OCI-LY1 (cell line): ENCODE measurements at regions not wholly inside any gene's neighbourhood (a gene's known extent, or its start where the extent isn't known, plus 50 kb on each side); places are given as distances from the start of the nearest gene placed in this dataset.
"Not testable (repeated sequence)": the region's sequence is repeated elsewhere in the genome, so short reads cannot be mapped to it uniquely, and the experiment has no call there.

Experiments used
- H2AFZ ChIP-seq: fragments of 200-600 bp; sonication (generic), shearing (Covaris generic); 2 replicates; pipeline ENCODE4 v1.6.0; 2014; ENCODE audit warnings: antibody characterized with exemption, mild to moderate bottlenecking, low read length
- H3F3A ChIP-seq: fragments of 200-600 bp; sonication (generic), shearing (Covaris generic); 2 replicates; pipeline ENCODE4 v1.6.0; 2014; ENCODE audit warnings: mild to moderate bottlenecking, antibody characterized with exemption, low read length, moderate library complexity; ENCODE audit not compliant: insufficient read depth
- H3K27ac ChIP-seq: fragments of 200-600 bp; sonication (generic); 2 replicates; pipeline ENCODE4 v1.5.1; 2014; ENCODE audit warnings: low read length, mixed run types, mild to moderate bottlenecking, low read depth; ENCODE audit not compliant: poor library complexity, severe bottlenecking
- H3K27me3 ChIP-seq: fragments of 200-600 bp; sonication (generic); 2 replicates; pipeline ENCODE4 v1.6.0; 2014; ENCODE audit warnings: antibody characterized with exemption, mild to moderate bottlenecking, low read length, moderate library complexity; ENCODE audit not compliant: insufficient read depth
- H3K36me3 ChIP-seq: fragments of 200-600 bp; sonication (generic); 2 replicates; pipeline ENCODE4 v1.6.1; 2014; ENCODE audit warnings: mild to moderate bottlenecking, antibody characterized with exemption, low read length, moderate library complexity, mixed read lengths; ENCODE audit not compliant: insufficient read depth
- H3K4me1 ChIP-seq: fragments of 200-600 bp; sonication (generic); 2 replicates; pipeline ENCODE4 v1.5.1; 2014; ENCODE audit warnings: mild to moderate bottlenecking, low read length, moderate library complexity; ENCODE audit not compliant: insufficient read depth, severe bottlenecking
- H3K4me2 ChIP-seq: fragments of 200-600 bp; sonication (generic), shearing (Covaris generic); 2 replicates; pipeline ENCODE4 v1.6.1; 2014; ENCODE audit warnings: low read length
- H3K4me3 ChIP-seq: fragments of 200-600 bp; sonication (generic); 2 replicates; pipeline ENCODE4 v1.5.1; 2014; ENCODE audit warnings: low read length, low read depth, mild to moderate bottlenecking, mixed read lengths; ENCODE audit not compliant: poor library complexity, severe bottlenecking
- H3K79me2 ChIP-seq: fragments of 200-600 bp; shearing (Covaris generic); 2 replicates; pipeline ENCODE4 v1.6.1; 2016; ENCODE audit warnings: mixed run types, low read length, mixed read lengths; ENCODE audit not compliant: insufficient read depth
- H3K9ac ChIP-seq: fragments of 200-600 bp; sonication (generic), shearing (Covaris generic); 2 replicates; pipeline ENCODE4 v1.6.1; 2014; ENCODE audit warnings: mild to moderate bottlenecking, low read length, mixed read lengths
- H3K9me2 ChIP-seq: fragments of 200-600 bp; sonication (generic), shearing (Covaris generic); 2 replicates; pipeline ENCODE4 v1.6.1; 2014; ENCODE audit warnings: low read depth, mild to moderate bottlenecking, low read length, mixed read lengths
- H3K9me3 ChIP-seq: fragments of 200-600 bp; shearing (Covaris generic); 2 replicates; pipeline ENCODE4 v1.6.1; 2014; ENCODE audit warnings: low read length, mixed read lengths
- H4K20me1 ChIP-seq: fragments of 200-600 bp; sonication (generic), shearing (Covaris generic); 2 replicates; pipeline ENCODE4 v1.6.0; 2016; ENCODE audit warnings: mild to moderate bottlenecking, low read length; ENCODE audit not compliant: insufficient read depth
- EZH2 ChIP-seq: fragments of 200-600 bp; sonication (generic), shearing (Covaris generic); IDR thresholded peaks from 2 replicates; pipeline ENCODE4 v1.8.0; 2017; ENCODE audit warnings: borderline replicate concordance, mixed run types, mild to moderate bottlenecking, antibody characterized with exemption, low read length, moderate library complexity, mixed read lengths
- TF ChIP-seq, protein P1 (sequence below): fragments of 200-600 bp; sonication (generic), shearing (Covaris generic); IDR thresholded peaks from 2 replicates; pipeline ENCODE4 v1.5.1; 2017; ENCODE audit warnings: mild to moderate bottlenecking, antibody characterized with exemption, low read length, moderate library complexity, mixed read lengths

DNA sequence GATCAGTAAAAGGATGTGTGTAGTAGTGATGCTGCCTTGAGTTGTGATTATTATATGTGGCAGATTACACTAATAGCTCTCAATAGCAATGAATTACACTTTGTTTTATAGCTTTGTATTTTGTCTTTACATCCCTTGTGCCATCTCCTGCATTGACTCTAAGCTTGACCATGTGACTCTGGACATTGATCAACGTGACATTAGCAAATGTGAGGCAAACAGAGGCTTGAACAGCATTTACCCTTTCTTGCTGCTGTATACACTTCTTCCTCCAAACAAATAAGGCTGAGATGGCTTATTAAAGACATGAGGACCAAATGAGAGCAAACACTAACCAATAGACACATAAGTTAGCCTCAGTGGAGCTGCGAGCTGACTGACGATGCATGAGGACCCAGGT lies 63.5 kb downstream of the MAD2L1 start:
- H2AFZ ChIP-seq, result no peak overlapping the region
- no peak overlapping the region for H3K9ac ChIP-seq
- H3K4me1 ChIP-seq, result no peaks in the 10 kb centered on the region
- no peaks in the 10 kb centered on the region for H3K9me2 ChIP-seq
- H3K9me3 ChIP-seq, result no peaks in the 10 kb centered on the region
- H4K20me1 ChIP-seq, result no peaks in the 10 kb centered on the region
- H3F3A ChIP-seq, result no peaks in the 10 kb centered on the region
- H3K27ac ChIP-seq, result no peak overlapping the region
- H3K79me2 ChIP-seq, result no peaks in the 10 kb centered on the region
- no peak overlapping the region for H3K4me3 ChIP-seq
- H3K36me3 ChIP-seq, result no peaks in the 10 kb centered on the region
- H3K27me3 ChIP-seq, result no peaks in the 10 kb centered on the region
- no peak overlapping the region for H3K4me2 ChIP-seq
- no peak for TF ChIP-seq EZH2
- TF ChIP-seq, protein P1, sequence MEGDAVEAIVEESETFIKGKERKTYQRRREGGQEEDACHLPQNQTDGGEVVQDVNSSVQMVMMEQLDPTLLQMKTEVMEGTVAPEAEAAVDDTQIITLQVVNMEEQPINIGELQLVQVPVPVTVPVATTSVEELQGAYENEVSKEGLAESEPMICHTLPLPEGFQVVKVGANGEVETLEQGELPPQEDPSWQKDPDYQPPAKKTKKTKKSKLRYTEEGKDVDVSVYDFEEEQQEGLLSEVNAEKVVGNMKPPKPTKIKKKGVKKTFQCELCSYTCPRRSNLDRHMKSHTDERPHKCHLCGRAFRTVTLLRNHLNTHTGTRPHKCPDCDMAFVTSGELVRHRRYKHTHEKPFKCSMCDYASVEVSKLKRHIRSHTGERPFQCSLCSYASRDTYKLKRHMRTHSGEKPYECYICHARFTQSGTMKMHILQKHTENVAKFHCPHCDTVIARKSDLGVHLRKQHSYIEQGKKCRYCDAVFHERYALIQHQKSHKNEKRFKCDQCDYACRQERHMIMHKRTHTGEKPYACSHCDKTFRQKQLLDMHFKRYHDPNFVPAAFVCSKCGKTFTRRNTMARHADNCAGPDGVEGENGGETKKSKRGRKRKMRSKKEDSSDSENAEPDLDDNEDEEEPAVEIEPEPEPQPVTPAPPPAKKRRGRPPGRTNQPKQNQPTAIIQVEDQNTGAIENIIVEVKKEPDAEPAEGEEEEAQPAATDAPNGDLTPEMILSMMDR, result no peak

DNA sequence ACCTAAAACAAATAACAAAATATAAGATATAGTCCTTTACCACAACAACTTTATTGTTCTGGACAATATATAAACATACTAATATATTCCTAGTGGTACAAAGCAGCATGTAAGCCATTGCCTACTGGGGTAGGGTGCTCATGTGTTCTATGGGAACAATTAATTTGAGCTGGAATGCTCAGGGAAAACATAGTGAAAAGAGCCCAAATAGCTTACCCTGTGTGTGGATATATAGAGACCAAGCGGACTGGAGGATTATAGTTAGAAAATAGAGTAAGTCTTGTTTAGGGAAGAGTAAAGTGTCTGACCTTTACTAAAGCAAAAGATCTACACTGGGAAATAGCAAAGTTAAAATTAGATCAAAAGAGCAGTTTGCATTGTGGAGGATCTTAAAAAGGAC lies 64.8 kb downstream of the MAD2L1 start:
- H3F3A ChIP-seq, result no peaks in the 10 kb centered on the region
- no peak overlapping the region for H3K9ac ChIP-seq
- H3K27ac ChIP-seq, result no peak overlapping the region
- no peak overlapping the region for H3K4me3 ChIP-seq
- H2AFZ ChIP-seq, result no peak overlapping the region
- H3K79me2 ChIP-seq, result no peaks in the 10 kb centered on the region
- H3K27me3 ChIP-seq, result no peaks in the 10 kb centered on the region
- no peaks in the 10 kb centered on the region for H3K4me1 ChIP-seq
- TF ChIP-seq EZH2, result no peak
- TF ChIP-seq, protein P1, result no peak
- H3K9me3 ChIP-seq, result no peaks in the 10 kb centered on the region
- no peaks in the 10 kb centered on the region for H4K20me1 ChIP-seq
- H3K4me2 ChIP-seq, result no peak overlapping the region
- H3K36me3 ChIP-seq, result no peaks in the 10 kb centered on the region
- H3K9me2 ChIP-seq, result no peaks in the 10 kb centered on the region

DNA sequence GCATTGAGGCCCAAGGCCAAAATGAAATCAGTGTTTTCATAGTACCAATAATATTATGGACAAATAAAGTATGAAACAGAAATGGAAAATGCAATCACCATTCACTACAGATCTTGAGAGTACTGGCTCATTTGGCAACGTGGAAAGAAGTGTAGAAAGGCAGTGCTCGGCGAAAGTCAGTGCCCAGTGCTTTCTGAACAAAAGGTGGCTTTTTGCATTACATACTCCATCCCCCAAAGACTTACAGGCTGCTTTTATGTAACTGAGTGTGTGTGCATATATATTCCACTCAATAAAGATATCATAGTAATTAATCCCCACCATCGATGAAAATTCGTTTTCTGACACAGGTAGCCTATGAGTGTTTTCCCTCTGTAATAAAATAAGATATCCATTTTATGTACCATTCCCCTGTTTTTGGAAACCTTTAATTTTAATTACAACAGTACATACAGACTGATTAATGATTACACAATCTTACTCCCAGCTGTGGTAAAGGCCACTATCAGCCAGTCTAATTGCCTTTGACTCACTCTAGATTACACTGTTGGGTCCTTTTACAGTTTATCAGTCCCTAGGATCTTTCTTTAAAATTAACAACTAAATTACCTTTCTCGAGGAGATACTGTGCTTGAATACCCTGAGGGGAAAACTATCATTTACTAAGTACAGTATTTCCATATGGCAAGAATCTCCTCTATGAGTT lies 65.9 kb downstream of the MAD2L1 start:
- H3K27me3 ChIP-seq, result no peaks in the 10 kb centered on the region
- no peaks in the 10 kb centered on the region for H4K20me1 ChIP-seq
- no peak overlapping the region for H3K4me2 ChIP-seq
- H3K4me3 ChIP-seq, result no peak overlapping the region
- H3K36me3 ChIP-seq, result no peaks in the 10 kb centered on the region
- H3F3A ChIP-seq, result no peaks in the 10 kb centered on the region
- no peaks in the 10 kb centered on the region for H3K9me3 ChIP-seq
- H3K79me2 ChIP-seq, result no peaks in the 10 kb centered on the region
- no peak overlapping the region for H2AFZ ChIP-seq
- no peak for TF ChIP-seq EZH2
- TF ChIP-seq, protein P1, result no peak
- no peak overlapping the region for H3K27ac ChIP-seq
- H3K9ac ChIP-seq, result no peak overlapping the region
- H3K9me2 ChIP-seq, result no peaks in the 10 kb centered on the region
- H3K4me1 ChIP-seq, result no peaks in the 10 kb centered on the region

DNA sequence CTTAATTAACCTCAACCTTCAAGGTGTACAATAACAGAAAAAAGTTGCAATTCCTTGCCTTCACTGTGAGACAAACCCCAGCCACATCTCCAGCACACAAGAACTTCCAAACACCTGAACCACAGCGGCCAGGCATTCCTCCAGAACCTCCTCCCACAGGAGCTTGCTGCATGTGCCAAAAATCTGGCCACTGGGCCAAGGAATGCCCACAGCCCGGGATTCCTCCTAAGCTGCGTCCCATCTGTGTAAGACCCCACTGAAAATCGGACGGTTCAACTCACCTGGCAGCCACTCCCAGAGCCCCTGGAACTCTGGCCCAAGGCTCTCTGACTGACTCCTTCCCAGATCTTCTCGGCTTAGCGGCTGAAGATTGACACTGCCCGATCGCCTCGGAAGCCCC lies 70.6 kb downstream of the MAD2L1 start:
- not testable (repeated sequence) for H3K9me2 ChIP-seq, H3K4me1 ChIP-seq, H3K9ac ChIP-seq, H3F3A ChIP-seq, H3K9me3 ChIP-seq, H3K27ac ChIP-seq, H4K20me1 ChIP-seq, H3K27me3 ChIP-seq, H3K4me2 ChIP-seq, H3K79me2 ChIP-seq, H3K4me3 ChIP-seq, H3K36me3 ChIP-seq, H2AFZ ChIP-seq
